SJCRH30 (cell line): ENCODE measurements at regions not wholly inside any gene's neighbourhood (a gene's known extent, or its start where the extent isn't known, plus 50 kb on each side); places are given as distances from the start of the nearest gene placed in this dataset.

Experiments used
- DNase-seq, 2 experiments: peaks; one replicate each; pipeline ENCODE4 v3.0.0-alpha.2; 2015 to 2020
- H3K27ac ChIP-seq: fragments of 250-450 bp; sonication (Bioruptor Pico); 2 replicates; pipeline ENCODE4 v1.5.1; 2020; ENCODE audit warnings: mild to moderate bottlenecking, moderate library complexity
- H3K27me3 ChIP-seq: fragments of 250-450 bp; sonication (Bioruptor Pico); 2 replicates; pipeline ENCODE4 v1.5.1; 2020; ENCODE audit warnings: mild to moderate bottlenecking, moderate library complexity
- H3K36me3 ChIP-seq: fragments of 250-450 bp; sonication (Bioruptor Pico); 2 replicates; pipeline ENCODE4 v1.5.1; 2020; ENCODE audit warnings: mild to moderate bottlenecking, moderate library complexity
- H3K4me1 ChIP-seq: fragments of 250-450 bp; sonication (Bioruptor Pico); 2 replicates; pipeline ENCODE4 v1.5.1; 2020; ENCODE audit warnings: mild to moderate bottlenecking, moderate library complexity
- H3K4me3 ChIP-seq: fragments of 250-450 bp; sonication (Bioruptor Pico); 2 replicates; pipeline ENCODE4 v1.5.1; 2020; ENCODE audit warnings: mild to moderate bottlenecking, moderate library complexity
- H3K9me3 ChIP-seq: fragments of 250-450 bp; sonication (Bioruptor Pico); replicated peaks from 2 replicates; pipeline ENCODE4 v1.5.1; 2020; ENCODE audit warnings: mild to moderate bottlenecking, moderate library complexity

GRCh38 chr3:70899816-70900215, 587.4 kb upstream of the MDFIC2 start:
- Histone ChIP-seq H3K4me3 (no peak overlapping the region), H3K9me3 (no peaks in the 10 kb centered on the region), H3K4me1 (no peaks in the 10 kb centered on the region), H3K36me3 (no peaks in the 10 kb centered on the region), H3K27me3 (no peaks in the 10 kb centered on the region), H3K27ac (no peak overlapping the region)
- DNase-seq: no peak

GRCh38 chr3:70890020-70890394, 577.6 kb upstream of the MDFIC2 start:
- DNase-seq: no peak
- H3K36me3 ChIP-seq: no peaks in the 10 kb centered on the region
- H3K27ac ChIP-seq: no peak overlapping the region
- H3K27me3 ChIP-seq: no peaks in the 10 kb centered on the region
- H3K4me3 ChIP-seq: no peak overlapping the region
- H3K4me1 ChIP-seq: no peaks in the 10 kb centered on the region
- H3K9me3 ChIP-seq: no peaks in the 10 kb centered on the region

- Histone ChIP-seq H3K4me3 (no peak overlapping the region), H3K36me3 (no peaks in the 10 kb centered on the region), H3K27me3 (no peaks in the 10 kb centered on the region), H3K9me3 (no peaks in the 10 kb centered on the region), H3K27ac (no peak overlapping the region), H3K4me1 (no peaks in the 10 kb centered on the region)
- DNase-seq: no peak
These were observed 577.0 kb upstream of the MDFIC2 start for GRCh38 chr3:70889162-70890019.

- H3K4me3 ChIP-seq: no peak overlapping the region
- H3K27me3 ChIP-seq: no peaks in the 10 kb centered on the region
- H3K9me3 ChIP-seq: no peaks in the 10 kb centered on the region
- H3K27ac ChIP-seq: no peak overlapping the region
- no peaks in the 10 kb centered on the region for H3K4me1 ChIP-seq
- DNase-seq: no peak
- no peaks in the 10 kb centered on the region for H3K36me3 ChIP-seq
These were observed 573.2 kb upstream of the MDFIC2 start for GRCh38 chr3:70885636-70886035.

- H3K4me1 ChIP-seq: no peaks in the 10 kb centered on the region
- H3K27me3 ChIP-seq: no peaks in the 10 kb centered on the region
- no peaks in the 10 kb centered on the region for H3K36me3 ChIP-seq
- H3K4me3 ChIP-seq: no peak overlapping the region
- H3K9me3 ChIP-seq: no peaks in the 10 kb centered on the region
- no peak overlapping the region for H3K27ac ChIP-seq
- DNase-seq: no peak
These were observed 569.7 kb upstream of the MDFIC2 start for GRCh38 chr3:70882104-70882503.

- Histone ChIP-seq H3K9me3 (no peaks in the 10 kb centered on the region), H3K27ac (no peak overlapping the region), H3K4me1 (no peaks in the 10 kb centered on the region), H3K27me3 (no peaks in the 10 kb centered on the region), H3K4me3 (no peak overlapping the region), H3K36me3 (no peaks in the 10 kb centered on the region)
- no peak for DNase-seq
These were observed 568.0 kb upstream of the MDFIC2 start for GRCh38 chr3:70880421-70880820.

- no peak overlapping the region for H3K4me3 ChIP-seq
- H3K27ac ChIP-seq: no peak overlapping the region
- H3K27me3 ChIP-seq: no peaks in the 10 kb centered on the region
- no peaks in the 10 kb centered on the region for H3K9me3 ChIP-seq
- no peaks in the 10 kb centered on the region for H3K4me1 ChIP-seq
- no peak for DNase-seq
- no peaks in the 10 kb centered on the region for H3K36me3 ChIP-seq
These were observed 563.7 kb upstream of the MDFIC2 start for GRCh38 chr3:70876154-70876553.

- no peak for DNase-seq
- Histone ChIP-seq H3K4me3 (no peak overlapping the region), H3K4me1 (no peaks in the 10 kb centered on the region), H3K36me3 (no peaks in the 10 kb centered on the region), H3K9me3 (no peaks in the 10 kb centered on the region), H3K27me3 (no peaks in the 10 kb centered on the region), H3K27ac (no peak overlapping the region)
These were observed 561.8 kb upstream of the MDFIC2 start for GRCh38 chr3:70874196-70874595.

- no peaks in the 10 kb centered on the region for H3K36me3 ChIP-seq
- H3K4me1 ChIP-seq: no peaks in the 10 kb centered on the region
- H3K9me3 ChIP-seq: no peaks in the 10 kb centered on the region
- no peak for DNase-seq
- no peak overlapping the region for H3K27ac ChIP-seq
- no peak overlapping the region for H3K4me3 ChIP-seq
- no peaks in the 10 kb centered on the region for H3K27me3 ChIP-seq
These were observed 561.2 kb upstream of the MDFIC2 start for GRCh38 chr3:70873686-70874085.

- H3K36me3 ChIP-seq: no peaks in the 10 kb centered on the region
- H3K9me3 ChIP-seq: no peaks in the 10 kb centered on the region
- no peaks in the 10 kb centered on the region for H3K4me1 ChIP-seq
- H3K27me3 ChIP-seq: no peaks in the 10 kb centered on the region
- no peak for DNase-seq
- no peak overlapping the region for H3K4me3 ChIP-seq
- H3K27ac ChIP-seq: no peak overlapping the region
These were observed 559.6 kb upstream of the MDFIC2 start for GRCh38 chr3:70871909-70872656.

- no peaks in the 10 kb centered on the region for H3K4me1 ChIP-seq
- DNase-seq: no peak
- no peak overlapping the region for H3K27ac ChIP-seq
- no peaks in the 10 kb centered on the region for H3K9me3 ChIP-seq
- no peaks in the 10 kb centered on the region for H3K27me3 ChIP-seq
- H3K4me3 ChIP-seq: no peak overlapping the region
- no peaks in the 10 kb centered on the region for H3K36me3 ChIP-seq
These were observed 558.1 kb upstream of the MDFIC2 start for GRCh38 chr3:70870576-70870975.

- Histone ChIP-seq H3K4me3 (no peak overlapping the region), H3K27me3 (no peaks in the 10 kb centered on the region), H3K27ac (no peak overlapping the region), H3K4me1 (no peaks in the 10 kb centered on the region), H3K36me3 (no peaks in the 10 kb centered on the region), H3K9me3 (no peaks in the 10 kb centered on the region)
- no peak for DNase-seq
These were observed 556.1 kb upstream of the MDFIC2 start for GRCh38 chr3:70868561-70868960.

GRCh38 chr3:70863049-70863448, 550.6 kb upstream of the MDFIC2 start:
- no peak for DNase-seq
- Histone ChIP-seq H3K36me3 (no peaks in the 10 kb centered on the region), H3K27me3 (no peaks in the 10 kb centered on the region), H3K4me1 (no peaks in the 10 kb centered on the region), H3K4me3 (no peak overlapping the region), H3K9me3 (no peaks in the 10 kb centered on the region), H3K27ac (no peak overlapping the region)

GRCh38 chr3:70861855-70862254, 549.4 kb upstream of the MDFIC2 start:
- DNase-seq: no peak
- H3K4me1 ChIP-seq: no peaks in the 10 kb centered on the region
- no peaks in the 10 kb centered on the region for H3K27me3 ChIP-seq
- H3K9me3 ChIP-seq: no peaks in the 10 kb centered on the region
- H3K36me3 ChIP-seq: no peaks in the 10 kb centered on the region
- no peak overlapping the region for H3K4me3 ChIP-seq
- H3K27ac ChIP-seq: no peak overlapping the region

- Histone ChIP-seq H3K27me3 (no peaks in the 10 kb centered on the region), H3K4me1 (no peaks in the 10 kb centered on the region), H3K36me3 (no peaks in the 10 kb centered on the region), H3K9me3 (no peaks in the 10 kb centered on the region), H3K27ac (no peak overlapping the region), H3K4me3 (no peak overlapping the region)
- no peak for DNase-seq
These were observed 548.8 kb upstream of the MDFIC2 start for GRCh38 chr3:70861234-70861633.

GRCh38 chr3:70857916-70858315, 545.5 kb upstream of the MDFIC2 start:
- Histone ChIP-seq H3K27ac (no peak overlapping the region), H3K4me1 (peaks cover 9% of the 10 kb centered on the region), H3K4me3 (no peak overlapping the region), H3K36me3 (no peaks in the 10 kb centered on the region), H3K27me3 (no peaks in the 10 kb centered on the region), H3K9me3 (no peaks in the 10 kb centered on the region)
- DNase-seq: no peak
